ENCODE measurements at regions not wholly inside any gene's neighbourhood (a gene's known extent, or its start where the extent isn't known, plus 50 kb on each side); places are given as distances from the start of the nearest gene placed in this dataset.

GRCh38 chr3:116815831-116816588 is 106.4 kb downstream of the TUSC7 start:
- intact Hi-C loops (cut with DNase I), result no loop called here
- H3K27ac ChIP-seq, result no peak overlapping the region
- no peaks in the 10 kb centered on the region for H3K36me3 ChIP-seq
- no peaks in the 10 kb centered on the region for H3K27me3 ChIP-seq
- peak; percentile 28 for DNase-seq
- no peak overlapping the region for H3K4me3 ChIP-seq
- no peak overlapping the region for H3K9ac ChIP-seq (ENCODE audit: low read depth in 2 of 2, low read length in 2 of 2)
- H3K4me1 ChIP-seq, result no peaks in the 10 kb centered on the region
- TF ChIP-seq CTCF (IDR thresholded peaks at IDR 0.05), result no peak
- no peaks in the 10 kb centered on the region for H3K9me3 ChIP-seq

GRCh38 chr3:116821371-116821770 is 111.8 kb downstream of the TUSC7 start:
- H3K9ac ChIP-seq (ENCODE audit: low read depth in 2 of 2, low read length in 2 of 2), result no peak overlapping the region
- DNase-seq, result no peak
- no peak overlapping the region for H3K27ac ChIP-seq
- intact Hi-C loops (cut with DNase I), result no loop called here
- no peaks in the 10 kb centered on the region for H3K27me3 ChIP-seq
- no peak for TF ChIP-seq CTCF (IDR thresholded peaks at IDR 0.05)
- no peaks in the 10 kb centered on the region for H3K4me1 ChIP-seq
- H3K4me3 ChIP-seq, result no peak overlapping the region
- no peaks in the 10 kb centered on the region for H3K36me3 ChIP-seq
- no peaks in the 10 kb centered on the region for H3K9me3 ChIP-seq

GRCh38 chr3:116824208-116824607 is 114.6 kb downstream of the TUSC7 start:
- Histone ChIP-seq H3K36me3 (no peaks in the 10 kb centered on the region), H3K4me3 (no peak overlapping the region), H3K27ac (no peak overlapping the region), H3K9me3 (no peaks in the 10 kb centered on the region), H3K9ac (ENCODE audit: low read depth in 2 of 2, low read length in 2 of 2) (no peak overlapping the region), H3K27me3 (no peaks in the 10 kb centered on the region), H3K4me1 (no peaks in the 10 kb centered on the region)
- intact Hi-C loops (cut with DNase I), result no loop called here
- no peak for TF ChIP-seq CTCF (IDR thresholded peaks at IDR 0.05)
- DNase-seq, result no peak

GRCh38 chr3:116833202-116833601 is 123.6 kb downstream of the TUSC7 start:
- intact Hi-C loops (cut with DNase I), result no loop called here
- Histone ChIP-seq H3K27me3 (no peaks in the 10 kb centered on the region), H3K9ac (ENCODE audit: low read depth in 2 of 2, low read length in 2 of 2) (no peak overlapping the region), H3K4me3 (no peak overlapping the region), H3K36me3 (no peaks in the 10 kb centered on the region), H3K9me3 (no peaks in the 10 kb centered on the region), H3K27ac (no peak overlapping the region), H3K4me1 (no peaks in the 10 kb centered on the region)
- no peak for DNase-seq
- no peak for TF ChIP-seq CTCF (IDR thresholded peaks at IDR 0.05)

GRCh38 chr3:116834816-116835215 is 125.2 kb downstream of the TUSC7 start:
- Histone ChIP-seq H3K27me3 (no peaks in the 10 kb centered on the region), H3K4me3 (no peak overlapping the region), H3K9ac (ENCODE audit: low read depth in 2 of 2, low read length in 2 of 2) (no peak overlapping the region), H3K4me1 (no peaks in the 10 kb centered on the region), H3K9me3 (no peaks in the 10 kb centered on the region), H3K27ac (no peak overlapping the region), H3K36me3 (no peaks in the 10 kb centered on the region)
- DNase-seq, result no peak
- intact Hi-C loops (cut with DNase I), result no loop called here
- TF ChIP-seq CTCF (IDR thresholded peaks at IDR 0.05), result no peak

All from colonic mucosa (tissue), 4 donors.